Liver (tissue), 3 donors: ENCODE measurements at regions not wholly inside any gene's neighbourhood (a gene's known extent, or its start where the extent isn't known, plus 50 kb on each side); places are given as distances from the start of the nearest gene placed in this dataset.
"Not testable (repeated sequence)": the region's sequence is repeated elsewhere in the genome, so short reads cannot be mapped to it uniquely, and the experiment has no call there.

ENCODE experiments used
- EGR1 ChIP-seq, 2 donors: IDR thresholded peaks; 2 replicates each; pipeline ENCODE4 v1.6.1; 2016 to 2018; ENCODE audit warnings: antibody characterized with exemption in 2 of 2, low read depth in 2 of 2
- FOXA1 ChIP-seq: IDR thresholded peaks from 2 replicates; pipeline ENCODE4 v1.6.1; 2016; ENCODE audit warnings: antibody characterized with exemption
- GABPA ChIP-seq, 2 donors: IDR thresholded peaks in 1 of 2; conservative IDR thresholded peaks in 1 of 2; 2 replicates each; pipeline ENCODE4 v1.6.1; 2016; ENCODE audit warnings: antibody characterized with exemption in 2 of 2, mild to moderate bottlenecking in 1 of 2, moderate library complexity in 1 of 2
- JUND ChIP-seq, 2 donors: IDR thresholded peaks; 2 replicates each; pipeline ENCODE4 v1.6.1; 2016; ENCODE audit warnings: antibody characterized with exemption in 2 of 2
- NR2F2 ChIP-seq: IDR thresholded peaks from 2 replicates; pipeline ENCODE4 v1.6.1; 2016; ENCODE audit warnings: antibody characterized with exemption
- RAD21 ChIP-seq, 2 donors: IDR thresholded peaks; 2 replicates each; pipeline ENCODE4 v1.6.1; 2016; ENCODE audit warnings: antibody characterized with exemption in 2 of 2, mild to moderate bottlenecking in 2 of 2
- SP1 ChIP-seq: IDR thresholded peaks from 2 replicates; pipeline ENCODE4 v1.6.1; 2018; ENCODE audit warnings: antibody characterized with exemption, mild to moderate bottlenecking
- TAF1 ChIP-seq: conservative IDR thresholded peaks from 2 replicates; pipeline ENCODE4 v1.6.1; 2016; ENCODE audit warnings: antibody characterized with exemption, mild to moderate bottlenecking
- YY1 ChIP-seq: IDR thresholded peaks from 2 replicates; pipeline ENCODE4 v1.6.1; 2016; ENCODE audit warnings: antibody characterized with exemption, mild to moderate bottlenecking
- TF ChIP-seq, protein P1 (sequence below): fragments of 150-350 bp; IDR thresholded peaks from 2 replicates; pipeline ENCODE4 v1.5.1; 2017; ENCODE audit warnings: improper control_type of control experiment, low read depth, low read length; ENCODE audit not compliant: missing input control
- TF ChIP-seq, protein P2 (sequence below): IDR thresholded peaks from 2 replicates; pipeline ENCODE4 v1.6.1; 2016; ENCODE audit warnings: antibody characterized with exemption
- TF ChIP-seq, protein P3 (sequence below): IDR thresholded peaks from 2 replicates; pipeline ENCODE4 v1.6.1; 2016; ENCODE audit warnings: antibody characterized with exemption, mild to moderate bottlenecking
- TF ChIP-seq, protein P4 (sequence below): IDR thresholded peaks from 2 replicates; pipeline ENCODE4 v1.6.1; 2016; ENCODE audit warnings: antibody characterized with exemption
- TF ChIP-seq, protein P5 (sequence below): IDR thresholded peaks from 2 replicates; pipeline ENCODE4 v1.6.1; 2016; ENCODE audit warnings: antibody characterized with exemption
- donor health status: healthy.
- donor health status: healthy.

DNA sequence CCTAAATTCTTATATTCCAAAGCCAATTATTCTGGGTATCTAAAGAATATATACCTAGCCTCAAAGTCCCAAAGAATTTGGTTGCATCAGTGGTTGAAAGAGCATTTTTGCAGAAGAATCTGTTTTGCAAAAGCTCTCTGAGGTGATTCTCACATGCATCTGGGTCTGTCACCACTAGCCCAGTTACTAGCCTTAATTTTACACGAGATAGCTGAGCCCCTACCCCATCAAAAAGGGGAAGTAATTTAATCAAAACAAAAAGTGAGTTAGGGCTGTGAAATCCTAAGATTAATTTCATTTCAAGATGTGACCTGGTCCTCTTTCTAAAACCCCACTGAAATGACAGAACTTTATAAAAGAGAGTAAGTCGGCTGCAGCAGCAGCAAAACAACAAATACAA lies 53.7 kb upstream of the ZSCAN2 start:
- TF ChIP-seq EGR1 (IDR thresholded peaks at IDR 0.05; ENCODE audit: low read depth in 2 of 2); FOXA1; SP1; NR2F2; GABPA (IDR thresholded peaks at IDR 0.05 in 1 of 2, conservative IDR thresholded peaks at IDR 0.05 in 1 of 2); TAF1; RAD21 (IDR thresholded peaks at IDR 0.05); JUND (IDR thresholded peaks at IDR 0.05); YY1: not testable (repeated sequence)
- TF ChIP-seq, protein P1, sequence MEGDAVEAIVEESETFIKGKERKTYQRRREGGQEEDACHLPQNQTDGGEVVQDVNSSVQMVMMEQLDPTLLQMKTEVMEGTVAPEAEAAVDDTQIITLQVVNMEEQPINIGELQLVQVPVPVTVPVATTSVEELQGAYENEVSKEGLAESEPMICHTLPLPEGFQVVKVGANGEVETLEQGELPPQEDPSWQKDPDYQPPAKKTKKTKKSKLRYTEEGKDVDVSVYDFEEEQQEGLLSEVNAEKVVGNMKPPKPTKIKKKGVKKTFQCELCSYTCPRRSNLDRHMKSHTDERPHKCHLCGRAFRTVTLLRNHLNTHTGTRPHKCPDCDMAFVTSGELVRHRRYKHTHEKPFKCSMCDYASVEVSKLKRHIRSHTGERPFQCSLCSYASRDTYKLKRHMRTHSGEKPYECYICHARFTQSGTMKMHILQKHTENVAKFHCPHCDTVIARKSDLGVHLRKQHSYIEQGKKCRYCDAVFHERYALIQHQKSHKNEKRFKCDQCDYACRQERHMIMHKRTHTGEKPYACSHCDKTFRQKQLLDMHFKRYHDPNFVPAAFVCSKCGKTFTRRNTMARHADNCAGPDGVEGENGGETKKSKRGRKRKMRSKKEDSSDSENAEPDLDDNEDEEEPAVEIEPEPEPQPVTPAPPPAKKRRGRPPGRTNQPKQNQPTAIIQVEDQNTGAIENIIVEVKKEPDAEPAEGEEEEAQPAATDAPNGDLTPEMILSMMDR: not testable (repeated sequence)
- TF ChIP-seq, protein P2, sequence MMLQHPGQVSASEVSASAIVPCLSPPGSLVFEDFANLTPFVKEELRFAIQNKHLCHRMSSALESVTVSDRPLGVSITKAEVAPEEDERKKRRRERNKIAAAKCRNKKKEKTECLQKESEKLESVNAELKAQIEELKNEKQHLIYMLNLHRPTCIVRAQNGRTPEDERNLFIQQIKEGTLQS: not testable (repeated sequence)
- TF ChIP-seq, protein P3, sequence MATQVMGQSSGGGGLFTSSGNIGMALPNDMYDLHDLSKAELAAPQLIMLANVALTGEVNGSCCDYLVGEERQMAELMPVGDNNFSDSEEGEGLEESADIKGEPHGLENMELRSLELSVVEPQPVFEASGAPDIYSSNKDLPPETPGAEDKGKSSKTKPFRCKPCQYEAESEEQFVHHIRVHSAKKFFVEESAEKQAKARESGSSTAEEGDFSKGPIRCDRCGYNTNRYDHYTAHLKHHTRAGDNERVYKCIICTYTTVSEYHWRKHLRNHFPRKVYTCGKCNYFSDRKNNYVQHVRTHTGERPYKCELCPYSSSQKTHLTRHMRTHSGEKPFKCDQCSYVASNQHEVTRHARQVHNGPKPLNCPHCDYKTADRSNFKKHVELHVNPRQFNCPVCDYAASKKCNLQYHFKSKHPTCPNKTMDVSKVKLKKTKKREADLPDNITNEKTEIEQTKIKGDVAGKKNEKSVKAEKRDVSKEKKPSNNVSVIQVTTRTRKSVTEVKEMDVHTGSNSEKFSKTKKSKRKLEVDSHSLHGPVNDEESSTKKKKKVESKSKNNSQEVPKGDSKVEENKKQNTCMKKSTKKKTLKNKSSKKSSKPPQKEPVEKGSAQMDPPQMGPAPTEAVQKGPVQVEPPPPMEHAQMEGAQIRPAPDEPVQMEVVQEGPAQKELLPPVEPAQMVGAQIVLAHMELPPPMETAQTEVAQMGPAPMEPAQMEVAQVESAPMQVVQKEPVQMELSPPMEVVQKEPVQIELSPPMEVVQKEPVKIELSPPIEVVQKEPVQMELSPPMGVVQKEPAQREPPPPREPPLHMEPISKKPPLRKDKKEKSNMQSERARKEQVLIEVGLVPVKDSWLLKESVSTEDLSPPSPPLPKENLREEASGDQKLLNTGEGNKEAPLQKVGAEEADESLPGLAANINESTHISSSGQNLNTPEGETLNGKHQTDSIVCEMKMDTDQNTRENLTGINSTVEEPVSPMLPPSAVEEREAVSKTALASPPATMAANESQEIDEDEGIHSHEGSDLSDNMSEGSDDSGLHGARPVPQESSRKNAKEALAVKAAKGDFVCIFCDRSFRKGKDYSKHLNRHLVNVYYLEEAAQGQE: not testable (repeated sequence)
- TF ChIP-seq, protein P4, sequence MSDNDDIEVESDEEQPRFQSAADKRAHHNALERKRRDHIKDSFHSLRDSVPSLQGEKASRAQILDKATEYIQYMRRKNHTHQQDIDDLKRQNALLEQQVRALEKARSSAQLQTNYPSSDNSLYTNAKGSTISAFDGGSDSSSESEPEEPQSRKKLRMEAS: not testable (repeated sequence)
- TF ChIP-seq, protein P5, sequence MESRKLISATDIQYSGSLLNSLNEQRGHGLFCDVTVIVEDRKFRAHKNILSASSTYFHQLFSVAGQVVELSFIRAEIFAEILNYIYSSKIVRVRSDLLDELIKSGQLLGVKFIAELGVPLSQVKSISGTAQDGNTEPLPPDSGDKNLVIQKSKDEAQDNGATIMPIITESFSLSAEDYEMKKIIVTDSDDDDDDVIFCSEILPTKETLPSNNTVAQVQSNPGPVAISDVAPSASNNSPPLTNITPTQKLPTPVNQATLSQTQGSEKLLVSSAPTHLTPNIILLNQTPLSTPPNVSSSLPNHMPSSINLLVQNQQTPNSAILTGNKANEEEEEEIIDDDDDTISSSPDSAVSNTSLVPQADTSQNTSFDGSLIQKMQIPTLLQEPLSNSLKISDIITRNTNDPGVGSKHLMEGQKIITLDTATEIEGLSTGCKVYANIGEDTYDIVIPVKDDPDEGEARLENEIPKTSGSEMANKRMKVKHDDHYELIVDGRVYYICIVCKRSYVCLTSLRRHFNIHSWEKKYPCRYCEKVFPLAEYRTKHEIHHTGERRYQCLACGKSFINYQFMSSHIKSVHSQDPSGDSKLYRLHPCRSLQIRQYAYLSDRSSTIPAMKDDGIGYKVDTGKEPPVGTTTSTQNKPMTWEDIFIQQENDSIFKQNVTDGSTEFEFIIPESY: not testable (repeated sequence)
